PC-3 (cell line): ENCODE measurements at regions not wholly inside any gene's neighbourhood (a gene's known extent, or its start where the extent isn't known, plus 50 kb on each side); places are given as distances from the start of the nearest gene placed in this dataset.

Source experiments
- ATAC-seq: fragments of 200-7000 bp; cut with Tn5 transposase; 2 replicates; pipeline ENCODE4 v1.9.1; 2020; ENCODE audit warnings: mild to moderate bottlenecking, moderate library complexity
- BruUV-seq: library from RNA; stranded (reverse); fragments of 400-500 nt; replicated peaks from 2 replicates; lab custom pipeline; 2021; lab: Mats Ljungman, UMichigan
- CTCF ChIA-PET: fragments of 300-600 bp; sonication (Branson Sonifier 250); formaldehyde crosslinking; loops from one replicate; lab custom pipeline; 2022; ENCODE audit warnings: antibody characterized with exemption; lab: Charles Lee
- POLR2A ChIA-PET: fragments of 300-600 bp; sonication (Branson Sonifier 250); formaldehyde crosslinking; loops from one replicate; lab custom pipeline; 2022; ENCODE audit warnings: antibody characterized with exemption; ENCODE audit not compliant: unreplicated experiment; lab: Charles Lee
- DNase-seq: peaks from one replicate; pipeline ENCODE4 v3.0.0-alpha.2; 2015
- H2AFZ ChIP-seq: fragments of 300-600 bp; sonication (generic); 2 replicates; pipeline ENCODE4 v1.6.0; 2016; ENCODE audit warnings: antibody characterized with exemption, low read length
- H3F3A ChIP-seq: fragments of 300-600 bp; sonication (generic); one replicate; pipeline ENCODE4 v1.6.0; 2017; ENCODE audit warnings: antibody characterized with exemption, low read length, control low read depth, mild to moderate bottlenecking; ENCODE audit not compliant: unreplicated experiment
- H3K27ac ChIP-seq: fragments of 300-600 bp; sonication (generic); 2 replicates; pipeline ENCODE4 v1.5.1; 2016; ENCODE audit warnings: mild to moderate bottlenecking, low read length
- H3K27me3 ChIP-seq: fragments of 300-600 bp; sonication (generic); 2 replicates; pipeline ENCODE4 v1.6.1; 2016; ENCODE audit warnings: low read length, mixed read lengths
- H3K36me3 ChIP-seq: fragments of 300-600 bp; sonication (generic); 2 replicates; pipeline ENCODE4 v1.6.1; 2016; ENCODE audit warnings: low read depth, mixed run types, low read length, mixed read lengths
- H3K4me1 ChIP-seq: fragments of 300-600 bp; sonication (generic); 2 replicates; pipeline ENCODE4 v1.5.1; 2016; ENCODE audit warnings: low read length; ENCODE audit not compliant: insufficient read depth
- H3K4me2 ChIP-seq: fragments of 300-600 bp; sonication (generic); 2 replicates; pipeline ENCODE4 v1.6.0; 2016; ENCODE audit warnings: low read length
- H3K4me3 ChIP-seq: fragments of 300-600 bp; sonication (generic); 2 replicates; pipeline ENCODE4 v1.5.1; 2016; ENCODE audit warnings: mild to moderate bottlenecking, low read length, mixed read lengths
- H3K79me2 ChIP-seq: fragments of 300-600 bp; sonication (generic); 2 replicates; pipeline ENCODE4 v1.6.1; 2017; ENCODE audit warnings: low read length, mixed read lengths
- H3K9ac ChIP-seq: fragments of 300-600 bp; sonication (generic); 2 replicates; pipeline ENCODE4 v1.6.0; 2016; ENCODE audit warnings: mild to moderate bottlenecking, low read length
- H3K9me2 ChIP-seq: fragments of 300-600 bp; sonication (generic); replicated peaks from 2 replicates; pipeline ENCODE4 v1.6.1; 2016; ENCODE audit warnings: mixed run types, low read length, mixed read lengths
- H3K9me3 ChIP-seq: fragments of 300-600 bp; sonication (generic); 2 replicates; pipeline ENCODE4 v1.6.1; 2016; ENCODE audit warnings: low read length, mixed read lengths
- H4K20me1 ChIP-seq: fragments of 300-600 bp; sonication (generic); 2 replicates; pipeline ENCODE4 v1.6.1; 2016; ENCODE audit warnings: low read length, mixed read lengths
- CTCF ChIP-seq: fragments of 300-600 bp; sonication (generic); conservative IDR thresholded peaks from 2 replicates; pipeline ENCODE4 v1.5.1; 2017; ENCODE audit warnings: antibody characterized with exemption, low read depth, mild to moderate bottlenecking, low read length
- EZH2 ChIP-seq: fragments of 300-600 bp; sonication (generic); IDR thresholded peaks from one replicate; pipeline ENCODE4 v1.6.1; 2017; ENCODE audit warnings: antibody characterized with exemption, mild to moderate bottlenecking, low read length; ENCODE audit not compliant: unreplicated experiment
- EZH2phosphoT487 ChIP-seq: fragments of 300-600 bp; sonication (generic); IDR thresholded peaks from 2 replicates; pipeline ENCODE4 v1.6.1; 2018; ENCODE audit warnings: mild to moderate bottlenecking, antibody characterized with exemption, low read length, borderline replicate concordance
- intact Hi-C: fragments of 100-400 bp; cut with micrococcal nuclease; formaldehyde crosslinking; loops from 2 replicates; pipeline ENCODE4 v1.9.0; 2023

DNA sequence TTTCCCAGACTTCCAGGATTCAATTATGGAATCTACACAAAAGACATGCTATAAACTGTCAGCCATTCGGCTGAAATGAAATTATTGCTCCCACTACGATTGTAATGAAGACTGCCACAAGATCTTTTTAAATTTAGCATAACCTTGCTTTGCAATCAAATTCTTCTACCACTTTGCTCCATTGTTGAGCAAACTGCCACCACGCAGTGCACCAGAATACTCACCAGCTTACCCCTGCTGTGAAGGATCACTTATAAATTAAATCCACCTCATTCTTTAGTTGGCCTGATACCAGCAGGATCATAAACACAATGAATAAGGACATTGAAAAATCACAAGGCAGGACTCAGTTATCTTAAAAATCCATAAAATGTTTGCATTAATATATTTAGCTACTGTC, 116.4 kb upstream of the PRNP start:
- no peak for DNase-seq
- POLR2A ChIA-PET = no interaction called here
- no peaks in the 10 kb centered on the region for H3K9me2 ChIP-seq
- peaks cover 6% of the 10 kb centered on the region for H3F3A ChIP-seq
- H3K36me3 ChIP-seq = no peaks in the 10 kb centered on the region
- TF ChIP-seq EZH2phosphoT487 (no peak), EZH2 (no peak), CTCF (no peak)
- BruUV-seq = no TSS peak
- H2AFZ ChIP-seq = no peak overlapping the region
- no peak overlapping the region for H3K9ac ChIP-seq
- no peak overlapping the region for H3K4me2 ChIP-seq
- no peak overlapping the region for H3K27ac ChIP-seq
- H4K20me1 ChIP-seq = no peaks in the 10 kb centered on the region
- no peaks in the 10 kb centered on the region for H3K9me3 ChIP-seq
- H3K4me3 ChIP-seq = no peak overlapping the region
- intact Hi-C loops = no loop called here
- H3K4me1 ChIP-seq = peaks cover 16% of the 10 kb centered on the region
- no peaks in the 10 kb centered on the region for H3K79me2 ChIP-seq
- CTCF ChIA-PET = no interaction called here
- no peak for ATAC-seq
- no peaks in the 10 kb centered on the region for H3K27me3 ChIP-seq

- H3K79me2 ChIP-seq = no peaks in the 10 kb centered on the region
- H3K9ac ChIP-seq = no peak overlapping the region
- no TSS peak for BruUV-seq
- no peaks in the 10 kb centered on the region for H3K9me2 ChIP-seq
- no peak overlapping the region for H3K4me2 ChIP-seq
- ChIA-PET CTCF (no interaction called here), POLR2A (no interaction called here)
- H3K4me3 ChIP-seq = no peak overlapping the region
- no peaks in the 10 kb centered on the region for H3K27me3 ChIP-seq
- H2AFZ ChIP-seq = no peak overlapping the region
- DNase-seq (no peak), ATAC-seq (no peak)
- H3F3A ChIP-seq = no peaks in the 10 kb centered on the region
- TF ChIP-seq EZH2phosphoT487 (no peak), EZH2 (no peak), CTCF (peak; percentile 32; the same call in 1 of the 2 replicates)
- no peaks in the 10 kb centered on the region for H3K9me3 ChIP-seq
- H4K20me1 ChIP-seq = no peaks in the 10 kb centered on the region
- peaks cover 9% of the 10 kb centered on the region for H3K4me1 ChIP-seq
- no peak overlapping the region for H3K27ac ChIP-seq
- intact Hi-C loops = no loop called here
- no peaks in the 10 kb centered on the region for H3K36me3 ChIP-seq
Measured at GRCh38 chr20:4569092-4569491, 117.2 kb upstream of the PRNP start.

GRCh38 chr20:4568361-4568959, 117.8 kb upstream of the PRNP start:
- ChIA-PET POLR2A (no interaction called here), CTCF (no interaction called here)
- DNase-seq (no peak), ATAC-seq (no peak)
- no peak overlapping the region for H2AFZ ChIP-seq
- no peaks in the 10 kb centered on the region for H3K9me3 ChIP-seq
- H3K36me3 ChIP-seq = no peaks in the 10 kb centered on the region
- no peaks in the 10 kb centered on the region for H3F3A ChIP-seq
- intact Hi-C loops = no loop called here
- H3K27ac ChIP-seq = no peak overlapping the region
- TF ChIP-seq EZH2 = no peak
- no peak for TF ChIP-seq CTCF
- no peak for TF ChIP-seq EZH2phosphoT487
- no peaks in the 10 kb centered on the region for H3K27me3 ChIP-seq
- no peak overlapping the region for H3K4me2 ChIP-seq
- H3K4me1 ChIP-seq = peaks cover 4% of the 10 kb centered on the region
- BruUV-seq = no TSS peak
- H3K9ac ChIP-seq = no peak overlapping the region
- H4K20me1 ChIP-seq = no peaks in the 10 kb centered on the region
- H3K79me2 ChIP-seq = no peaks in the 10 kb centered on the region
- no peaks in the 10 kb centered on the region for H3K9me2 ChIP-seq
- no peak overlapping the region for H3K4me3 ChIP-seq
